HG03280 (cell line): ENCODE measurements at regions not wholly inside any gene's neighbourhood (a gene's known extent, or its start where the extent isn't known, plus 50 kb on each side); places are given as distances from the start of the nearest gene placed in this dataset.
"Not testable (repeated sequence)": the region's sequence is repeated elsewhere in the genome, so short reads cannot be mapped to it uniquely, and the experiment has no call there.

Source experiments
- ATAC-seq: cut with Tn5 transposase; IDR thresholded peaks from one replicate; pipeline ENCODE4 v1.9.1; 2021; ENCODE audit warnings: mild to moderate bottlenecking, moderate library complexity; ENCODE audit not compliant: unreplicated experiment

- ATAC-seq = not testable (repeated sequence)
Measured at GRCh38 chr4:121616449-121616848, 80.3 kb downstream of the ANXA5 start.

GRCh38 chr4:121614101-121614500 is 82.7 kb downstream of the ANXA5 start:
- ATAC-seq = no peak

GRCh38 chr4:121599049-121599448 is 97.7 kb downstream of the ANXA5 start:
- ATAC-seq = no peak

GRCh38 chr4:121597346-121597934 is 99.3 kb downstream of the ANXA5 start:
- ATAC-seq = no peak

GRCh38 chr4:121594796-121595526 is 101.8 kb downstream of the ANXA5 start:
- no peak for ATAC-seq

- ATAC-seq = no peak
Measured at GRCh38 chr4:121593760-121594159, 103.0 kb downstream of the ANXA5 start.

GRCh38 chr4:121592257-121592656 is 104.5 kb downstream of the ANXA5 start:
- not testable (repeated sequence) for ATAC-seq

- no peak for ATAC-seq
Measured at GRCh38 chr4:121584836-121585235, 111.9 kb downstream of the ANXA5 start.

- no peak for ATAC-seq
Measured at GRCh38 chr4:121583396-121583795, 113.4 kb downstream of the ANXA5 start.

- ATAC-seq = no peak
Measured at GRCh38 chr4:121582296-121582695, 114.5 kb downstream of the ANXA5 start.

- not testable (repeated sequence) for ATAC-seq
Measured at GRCh38 chr4:121575392-121575791, 121.4 kb downstream of the ANXA5 start.

GRCh38 chr4:121574618-121575017 is 122.2 kb downstream of the ANXA5 start:
- ATAC-seq = no peak

GRCh38 chr4:121567748-121568147 is 129.0 kb downstream of the ANXA5 start:
- ATAC-seq = no peak

- no peak for ATAC-seq
Measured at GRCh38 chr4:121564840-121565375, 131.9 kb downstream of the ANXA5 start.

GRCh38 chr4:121562811-121563210 is 134.0 kb downstream of the ANXA5 start:
- no peak for ATAC-seq

GRCh38 chr4:121555315-121556107 is 141.3 kb downstream of the ANXA5 start:
- ATAC-seq = no peak

GRCh38 chr4:121554382-121554781 is 142.4 kb downstream of the ANXA5 start:
- no peak for ATAC-seq

- no peak for ATAC-seq
Measured at GRCh38 chr4:121551881-121552280, 144.9 kb downstream of the ANXA5 start.

- no peak for ATAC-seq
Measured at GRCh38 chr4:121551271-121551670, 145.5 kb downstream of the ANXA5 start.

GRCh38 chr4:121541696-121542095 is 155.1 kb downstream of the ANXA5 start:
- ATAC-seq = no peak

- ATAC-seq = no peak
Measured at GRCh38 chr4:121535351-121535750, 154.5 kb upstream of the QRFPR start.

GRCh38 chr4:121534187-121534586 is 153.4 kb upstream of the QRFPR start:
- ATAC-seq = no peak
